DMS53 (cell line): ENCODE measurements at regions not wholly inside any gene's neighbourhood (a gene's known extent, or its start where the extent isn't known, plus 50 kb on each side); places are given as distances from the start of the nearest gene placed in this dataset.
A peak's percentile ranks its signal among the peaks of the same experiment; 100 is the strongest.

ENCODE experiments used
- DNase-seq: peaks from one replicate; lab custom pipeline; 2025; lab: John Stamatoyannopoulos, UW

DNA sequence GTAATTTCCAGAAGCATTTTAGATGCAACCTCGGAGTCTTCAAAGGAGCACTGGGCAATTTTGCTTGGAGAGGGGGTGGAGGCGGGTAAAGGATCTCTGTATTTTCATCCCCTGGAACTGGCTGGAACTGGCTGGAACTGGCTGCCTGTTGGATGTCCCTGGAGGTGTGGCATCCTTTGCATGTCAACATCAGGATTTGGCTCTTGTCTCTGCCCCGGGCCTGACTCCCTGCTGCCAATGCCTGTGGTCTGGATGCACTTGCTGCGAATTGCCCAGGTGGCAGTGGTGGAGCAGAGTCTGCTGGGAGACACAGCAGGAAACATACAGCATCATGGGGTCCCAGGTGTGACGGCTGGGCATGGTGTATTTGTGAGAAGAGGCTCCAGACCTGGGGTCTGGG is 391.3 kb downstream of the GADD45G start:
- peak; percentile 36 for DNase-seq

DNA sequence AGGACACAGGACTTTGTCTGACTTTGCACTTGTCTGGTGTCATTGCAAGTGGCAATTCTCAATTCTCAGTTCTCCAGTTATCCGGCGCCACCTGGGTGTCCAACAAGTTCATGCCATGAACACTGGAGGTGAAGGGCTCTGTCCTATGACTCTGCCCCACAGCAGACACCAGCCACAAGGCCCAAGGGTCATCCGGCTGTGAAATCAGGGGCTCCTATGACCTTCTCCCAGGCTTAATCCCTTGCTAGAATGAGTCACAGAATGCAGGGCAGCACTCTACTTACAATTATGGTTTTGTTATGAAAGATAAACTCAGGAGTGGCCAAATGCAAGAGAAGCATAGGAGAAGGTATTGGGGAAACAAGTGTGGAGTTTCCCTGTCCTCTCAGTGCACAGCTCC is 392.0 kb downstream of the GADD45G start:
- DNase-seq, result peak; percentile 67

DNA sequence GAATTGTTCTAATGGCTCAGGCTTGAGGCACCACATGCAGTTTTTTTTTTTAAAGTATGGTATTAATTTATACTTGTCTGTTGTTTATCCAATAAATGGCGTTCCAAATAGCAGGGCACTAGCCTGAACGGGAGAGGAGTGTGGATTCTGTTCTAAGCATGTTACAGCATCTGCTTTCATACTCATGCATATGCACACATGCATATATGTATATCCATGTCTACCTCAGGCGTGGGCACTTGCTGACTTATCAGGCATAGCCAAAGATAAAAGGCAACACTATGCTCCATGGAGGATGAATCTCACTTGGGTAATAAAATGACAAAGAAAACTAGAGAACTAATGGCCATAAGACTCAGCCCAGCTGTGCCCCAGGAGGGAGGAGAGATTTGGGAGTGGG is 393.8 kb downstream of the GADD45G start:
- DNase-seq, result peak; percentile 6

DNA sequence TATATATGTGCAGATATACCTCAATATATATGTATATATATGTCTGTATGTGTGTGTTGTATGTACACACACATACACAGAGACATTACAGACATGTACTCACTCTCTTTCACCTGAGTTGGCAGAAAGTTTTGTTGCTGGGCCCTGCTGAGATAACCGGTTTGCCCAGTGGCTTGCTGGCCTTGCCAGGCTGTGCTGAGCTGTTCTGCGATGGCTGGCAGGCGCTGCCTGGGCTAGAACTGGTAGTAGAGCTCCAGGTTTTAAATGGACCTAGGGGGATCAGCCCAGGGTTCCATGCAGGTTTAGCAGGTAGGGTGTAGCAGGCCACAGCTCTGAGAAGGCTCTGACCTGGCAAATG is 394.3 kb downstream of the GADD45G start:
- DNase-seq, result peak; percentile 84

DNA sequence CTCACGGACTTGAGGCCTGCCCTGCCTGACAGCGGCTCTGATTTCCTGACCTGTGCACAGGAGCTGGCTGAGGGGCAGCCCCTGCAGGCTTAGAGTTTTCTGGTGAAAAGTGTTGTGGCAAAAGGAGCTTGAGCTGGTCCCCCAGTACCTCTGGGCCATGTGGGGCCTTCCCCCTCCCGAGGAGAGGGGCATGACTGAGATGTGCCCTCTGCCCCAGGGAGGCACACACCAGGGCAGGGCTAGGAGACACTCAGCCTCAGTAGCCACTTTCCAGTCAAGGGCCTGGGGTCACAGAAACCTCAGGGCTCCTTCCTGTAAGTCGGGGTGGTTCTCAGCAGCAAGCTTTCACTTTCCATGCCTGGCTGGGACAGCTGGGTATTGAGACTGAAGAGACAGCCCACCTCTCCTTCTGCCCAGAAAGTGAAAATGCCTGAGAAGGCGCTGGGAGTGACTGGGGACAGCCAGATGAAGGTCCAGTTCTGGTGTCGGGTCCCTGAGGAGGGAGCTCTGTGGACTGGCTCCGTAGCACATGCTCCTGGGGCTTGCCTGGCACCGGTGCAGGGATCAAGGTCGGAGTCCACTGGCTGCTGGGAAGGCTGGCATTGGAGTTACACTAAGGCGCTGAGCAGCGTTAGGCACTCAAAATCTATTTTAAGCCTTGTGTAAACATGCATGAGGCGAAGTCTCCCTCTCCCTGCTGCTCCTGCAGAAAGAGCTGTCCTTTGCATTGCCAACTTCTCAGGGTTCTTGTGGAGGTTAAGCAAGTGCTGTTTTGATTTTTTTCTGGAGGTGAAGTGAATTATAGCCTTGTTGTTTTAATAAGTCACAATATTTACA is 394.9 kb downstream of the GADD45G start:
- DNase-seq, result peak; percentile 94

DNA sequence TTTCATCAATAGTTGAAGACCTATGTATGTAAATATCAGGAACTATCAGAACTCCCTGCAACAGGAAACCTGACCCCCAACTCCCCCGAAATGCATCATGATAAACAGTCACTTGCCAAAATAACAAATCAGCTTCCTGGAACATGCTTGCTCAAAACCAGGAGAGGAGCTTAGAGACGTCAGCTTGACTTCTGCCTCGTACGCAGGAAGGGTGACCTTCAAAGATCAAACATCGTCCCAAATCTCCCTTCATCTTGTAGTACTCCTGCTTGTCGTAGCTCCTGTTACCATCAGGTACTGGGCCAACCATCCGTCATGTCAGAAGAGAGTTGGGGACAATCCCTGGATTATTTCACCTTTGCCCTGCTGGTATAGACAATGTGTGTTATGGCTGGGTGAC is 396.1 kb downstream of the GADD45G start:
- peak; percentile 59 for DNase-seq

DNA sequence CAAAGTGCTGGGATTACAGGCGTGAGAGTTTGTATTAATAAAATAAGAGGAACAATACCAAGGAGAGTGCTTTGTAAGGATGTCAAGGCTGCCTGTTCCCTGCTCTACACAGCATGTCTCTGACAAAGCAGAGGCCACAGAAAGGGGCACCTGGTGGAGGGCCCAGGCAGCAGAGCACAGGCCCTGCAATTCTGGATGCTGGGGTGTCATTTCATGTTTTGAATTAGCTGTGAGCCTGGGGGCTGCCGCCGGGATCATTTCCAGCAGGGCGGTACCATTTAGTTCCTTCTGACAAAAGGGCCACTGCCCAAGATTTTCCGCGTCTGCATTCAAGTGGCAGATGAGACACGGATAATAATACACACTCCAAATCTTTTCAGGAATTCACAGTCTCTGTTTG is 396.9 kb downstream of the GADD45G start:
- peak; percentile 7 for DNase-seq

DNA sequence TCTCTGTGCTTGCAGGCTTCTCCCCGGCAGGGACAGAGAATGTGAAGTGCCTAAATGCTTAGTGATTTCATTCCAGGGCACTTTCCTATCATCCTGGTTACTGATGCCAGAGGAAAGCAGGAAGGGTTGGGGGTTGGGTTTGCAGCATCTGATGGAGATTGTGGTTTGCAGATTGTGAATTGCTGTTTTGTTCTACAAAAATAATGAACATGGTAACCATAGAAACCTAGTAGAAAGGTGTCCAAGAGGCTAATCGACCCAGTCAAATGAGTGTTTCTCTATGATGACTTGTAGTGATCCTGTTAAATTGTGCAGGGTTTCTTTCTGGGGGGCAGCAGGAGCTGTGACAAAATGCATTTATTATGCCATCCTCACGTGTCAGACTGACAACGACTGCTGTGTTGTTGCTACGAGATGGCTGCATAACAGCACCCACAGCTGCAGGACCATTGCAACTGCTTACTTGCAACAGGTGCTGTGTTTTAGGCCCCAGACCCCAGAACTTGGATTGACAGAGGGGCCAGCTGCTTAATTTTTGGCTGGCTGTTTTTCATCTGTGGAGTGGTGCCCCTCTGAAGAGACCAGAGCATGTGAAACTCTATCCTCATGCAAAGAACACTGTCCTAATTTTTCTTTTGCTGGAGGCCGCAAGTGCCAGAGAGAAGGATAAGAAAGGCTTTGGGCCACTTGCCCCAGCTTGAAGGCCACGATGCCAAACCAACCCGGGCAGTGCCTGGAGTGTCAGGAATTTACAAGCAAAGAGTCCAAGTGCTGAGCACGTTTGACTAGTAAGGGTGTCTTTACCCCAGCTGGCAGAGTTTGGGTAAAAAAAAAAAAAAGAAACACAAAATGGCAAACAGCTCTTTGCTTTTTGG is 397.8 kb downstream of the GADD45G start:
- peak; percentile 54 for DNase-seq

DNA sequence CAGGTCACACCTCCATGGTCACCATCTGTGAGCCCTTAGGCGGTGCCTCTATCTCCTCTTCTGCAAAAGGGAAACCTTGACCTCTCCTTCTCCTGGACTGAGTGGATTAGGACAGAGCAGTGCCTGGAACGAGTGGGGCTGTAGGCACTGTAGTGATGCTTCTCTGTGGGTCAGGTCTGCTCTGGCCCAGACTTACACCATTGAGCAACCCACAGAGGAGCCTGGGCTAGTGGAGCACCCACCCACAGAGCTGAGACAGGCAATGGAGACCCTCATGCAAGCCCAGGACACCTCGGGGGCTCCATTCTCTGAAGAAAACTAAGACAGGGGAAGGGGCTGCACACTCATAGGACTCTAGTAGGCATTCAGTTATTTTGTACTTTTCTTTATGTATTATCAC is 400.6 kb downstream of the GADD45G start:
- DNase-seq, result no peak

DNA sequence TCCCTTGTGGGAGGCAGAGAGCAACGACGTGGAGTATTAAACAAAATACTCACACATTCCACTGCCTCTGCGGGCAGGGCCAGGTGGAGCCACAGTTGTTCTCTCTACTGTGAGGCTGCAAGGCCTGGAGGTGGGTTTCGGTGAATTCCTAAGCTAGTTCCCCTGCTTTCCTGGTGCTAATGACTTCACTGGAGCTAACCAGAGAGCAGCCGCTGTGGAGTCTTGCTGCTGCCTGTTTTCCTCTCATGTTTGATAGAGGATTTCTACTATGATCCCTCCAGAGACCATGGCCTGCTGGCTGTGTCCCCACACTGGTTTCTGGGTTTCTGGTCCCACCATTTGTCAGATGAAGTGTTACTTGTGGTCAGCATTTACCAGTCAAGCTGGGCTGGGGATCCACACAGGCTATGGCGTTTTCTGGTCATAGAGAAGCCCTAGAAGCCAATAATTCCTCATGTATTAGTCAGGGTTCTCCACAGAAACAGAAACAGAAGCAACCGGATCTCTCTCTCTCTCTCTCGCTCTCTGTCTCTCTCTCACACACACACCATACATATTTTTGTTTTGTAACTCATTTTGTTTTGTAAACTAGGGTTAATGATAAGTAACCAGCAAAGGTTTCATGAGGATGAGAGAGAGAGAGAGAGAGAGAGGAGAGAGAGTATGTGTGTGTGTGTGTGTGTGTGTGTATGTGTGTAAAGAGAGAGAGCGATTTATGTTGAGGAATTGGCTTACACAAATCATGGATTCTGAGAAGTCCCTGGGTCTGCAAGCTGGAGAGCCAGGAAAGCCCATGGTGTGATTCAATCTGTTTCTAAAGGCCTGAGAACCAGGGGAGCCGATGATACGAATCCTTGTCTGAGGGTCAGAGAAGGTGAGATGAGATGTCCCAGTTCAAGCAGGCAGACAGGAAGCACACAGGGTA is 403.0 kb downstream of the GADD45G start:
- DNase-seq, result peak; percentile 13

DNA sequence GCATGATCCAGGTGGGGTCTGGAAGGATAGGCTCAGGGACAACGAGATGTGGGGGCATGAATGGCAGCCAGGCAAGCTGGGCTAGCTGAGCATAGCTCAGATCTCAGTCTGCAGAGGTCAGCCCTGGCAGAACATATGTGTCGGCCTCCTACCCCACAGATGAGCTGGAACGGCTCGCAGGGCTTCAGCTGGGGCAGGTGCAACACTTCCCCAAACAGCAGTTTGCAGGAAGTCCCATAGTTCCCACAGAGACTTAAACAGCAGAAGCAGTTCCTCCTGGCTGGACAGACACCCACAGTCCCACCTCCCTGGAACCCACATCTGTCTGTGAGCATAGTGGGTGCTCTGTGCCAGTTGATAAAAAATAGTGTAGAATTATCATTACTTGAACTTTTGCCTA is 404.6 kb downstream of the GADD45G start:
- peak; percentile 58 for DNase-seq

DNA sequence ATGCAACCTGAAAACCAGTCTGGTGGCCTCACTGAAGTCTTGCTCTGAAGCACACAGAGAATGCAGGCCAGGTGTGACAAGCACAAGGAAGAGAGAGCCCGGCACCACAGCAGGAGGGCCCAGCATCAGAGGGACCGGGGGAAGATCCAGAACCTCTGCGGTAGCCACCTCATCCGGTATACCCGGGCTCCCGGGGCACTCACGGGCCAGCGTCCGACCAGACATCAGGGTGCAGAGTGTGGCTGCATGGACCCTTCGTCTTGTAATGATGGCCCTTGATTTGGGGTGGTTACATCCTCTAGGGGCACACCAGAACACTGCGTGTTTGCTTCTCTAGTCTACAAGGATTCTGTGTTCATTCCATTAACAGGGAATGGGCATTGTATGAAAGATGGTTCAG is 406.0 kb downstream of the GADD45G start:
- peak; percentile 18 for DNase-seq

DNA sequence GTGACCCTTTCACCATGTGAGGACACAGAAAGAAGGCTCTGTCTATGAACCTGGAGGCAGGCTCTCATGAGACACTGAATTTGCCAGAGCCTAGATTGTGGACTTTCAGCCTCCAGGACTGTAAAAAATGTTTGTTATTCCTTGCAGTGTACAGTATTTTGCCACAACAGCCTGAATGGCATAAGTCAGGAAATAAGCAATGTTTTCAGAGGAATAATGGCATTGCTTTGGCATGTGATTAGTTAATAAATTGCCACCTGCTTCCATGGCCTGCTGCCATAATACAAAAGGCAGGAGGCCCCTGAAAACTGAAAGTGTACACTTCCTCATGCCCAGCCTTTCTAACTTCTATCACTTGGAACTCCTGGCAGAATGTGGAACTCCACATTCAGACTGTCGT is 408.1 kb downstream of the GADD45G start:
- DNase-seq, result peak; percentile 86

DNA sequence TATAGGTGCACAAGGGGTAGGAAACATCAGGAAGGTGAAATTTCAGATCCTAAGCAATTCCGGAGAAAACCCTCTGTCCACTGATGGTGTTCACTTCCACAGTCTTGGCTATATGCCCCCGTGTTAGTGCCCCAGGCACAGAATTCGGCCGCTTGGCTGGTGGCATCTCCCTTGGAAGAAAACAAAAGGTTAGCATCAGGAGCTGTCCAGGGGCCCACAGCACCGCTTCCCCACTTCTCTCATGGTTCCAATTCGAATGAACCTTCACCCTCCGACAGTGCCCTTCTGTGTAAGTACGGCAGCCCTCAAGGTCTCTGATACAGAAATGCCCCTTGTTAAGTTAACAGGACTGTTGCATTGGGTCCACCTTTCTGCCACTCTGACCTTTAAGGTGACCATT is 409.0 kb downstream of the GADD45G start:
- no peak for DNase-seq

DNA sequence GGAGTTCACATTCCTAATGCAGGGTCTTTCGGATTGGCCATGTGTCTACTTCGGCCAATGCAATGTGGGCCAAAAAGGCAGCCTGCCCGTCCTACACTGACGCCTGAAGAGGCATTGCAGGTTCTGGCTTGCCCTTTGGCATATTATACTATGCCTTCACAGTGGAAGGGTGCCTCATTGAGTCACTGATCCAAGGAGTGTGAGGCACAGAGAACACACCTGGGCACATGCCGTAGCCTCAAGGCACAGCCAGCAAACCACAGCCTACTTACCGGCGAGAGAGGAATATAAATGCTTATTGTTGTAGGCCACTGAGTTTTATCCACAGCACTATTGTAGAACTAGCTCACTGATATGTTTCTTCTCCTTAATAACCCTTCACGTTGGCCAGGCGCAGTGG is 409.6 kb downstream of the GADD45G start:
- DNase-seq, result no peak

DNA sequence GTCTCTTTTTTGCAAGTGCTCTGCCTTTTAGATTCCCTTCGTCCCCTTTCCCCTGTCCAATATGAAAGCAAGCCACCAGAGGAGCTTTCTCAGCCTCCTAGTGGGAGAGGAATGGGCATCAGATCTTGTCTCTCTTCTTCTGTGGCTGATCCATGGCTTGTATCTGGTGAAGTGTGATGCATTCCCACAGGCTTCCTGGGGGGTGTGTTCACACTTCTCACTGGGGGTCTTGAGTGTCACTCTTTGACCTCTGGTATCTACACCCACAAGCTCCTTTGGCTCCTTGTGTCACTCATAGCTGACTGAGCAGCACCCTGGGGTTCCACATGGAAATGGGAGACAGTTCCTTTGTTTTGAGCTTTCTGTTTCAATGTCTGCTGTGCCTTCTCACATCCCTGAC is 411.5 kb downstream of the GADD45G start:
- no peak for DNase-seq

DNA sequence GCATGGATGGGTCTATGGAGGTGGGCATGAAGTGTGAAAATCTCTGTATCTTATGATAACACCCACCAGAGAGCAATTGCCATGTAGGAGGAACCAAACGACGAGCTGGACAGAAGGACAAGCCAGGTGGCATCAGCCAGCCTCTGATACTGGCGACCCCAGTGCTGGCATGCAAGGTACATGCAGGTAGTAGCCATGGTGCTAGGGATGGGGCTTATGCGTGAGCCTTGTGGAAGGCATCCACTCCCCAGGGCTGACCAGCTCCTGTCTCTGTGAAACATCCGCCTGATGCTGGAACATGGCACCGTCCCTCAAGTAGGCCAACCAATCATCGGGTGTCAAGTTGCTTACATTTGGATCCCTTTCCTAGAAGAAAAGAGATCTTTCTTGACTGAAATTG is 412.9 kb downstream of the GADD45G start:
- no peak for DNase-seq

DNA sequence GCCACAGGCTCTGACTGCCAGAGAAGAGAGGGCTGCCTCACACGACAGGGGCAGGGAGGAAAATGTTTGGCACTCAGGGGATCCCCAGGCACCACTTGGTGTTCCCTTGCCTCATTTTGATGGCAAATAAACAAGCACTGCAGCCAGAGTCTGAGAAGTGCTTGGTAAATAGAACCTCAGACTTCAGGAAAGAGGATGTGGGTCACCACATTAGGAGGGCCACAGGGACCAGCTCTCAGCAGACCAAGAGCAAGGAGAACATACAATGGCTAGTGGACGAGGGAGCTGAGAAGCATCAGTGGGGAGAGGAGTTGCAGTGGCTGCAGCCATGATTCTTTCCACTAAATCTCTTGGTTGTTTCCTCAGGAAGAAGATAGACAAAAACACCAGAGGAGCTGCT is 413.9 kb downstream of the GADD45G start:
- peak; percentile 67 for DNase-seq

DNA sequence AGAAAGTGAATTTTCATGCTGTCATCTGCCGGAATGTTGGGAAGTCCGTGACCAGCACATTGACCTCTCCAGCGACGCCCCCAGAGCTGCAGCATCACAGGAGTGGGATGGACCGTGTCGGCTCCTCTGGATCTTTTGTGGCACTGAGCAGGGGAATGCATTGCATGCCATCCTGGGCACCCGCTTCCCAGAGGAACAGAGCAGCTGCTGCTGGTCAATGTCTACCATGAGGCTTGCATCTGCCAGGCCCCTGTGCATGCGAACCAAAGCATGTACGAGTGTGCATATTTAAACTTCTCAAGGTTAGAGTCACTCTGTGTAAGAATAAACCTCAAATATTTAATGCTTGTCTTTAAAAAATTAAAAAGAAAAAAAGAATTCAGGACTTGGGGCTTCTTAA is 414.8 kb downstream of the GADD45G start:
- DNase-seq, result no peak

DNA sequence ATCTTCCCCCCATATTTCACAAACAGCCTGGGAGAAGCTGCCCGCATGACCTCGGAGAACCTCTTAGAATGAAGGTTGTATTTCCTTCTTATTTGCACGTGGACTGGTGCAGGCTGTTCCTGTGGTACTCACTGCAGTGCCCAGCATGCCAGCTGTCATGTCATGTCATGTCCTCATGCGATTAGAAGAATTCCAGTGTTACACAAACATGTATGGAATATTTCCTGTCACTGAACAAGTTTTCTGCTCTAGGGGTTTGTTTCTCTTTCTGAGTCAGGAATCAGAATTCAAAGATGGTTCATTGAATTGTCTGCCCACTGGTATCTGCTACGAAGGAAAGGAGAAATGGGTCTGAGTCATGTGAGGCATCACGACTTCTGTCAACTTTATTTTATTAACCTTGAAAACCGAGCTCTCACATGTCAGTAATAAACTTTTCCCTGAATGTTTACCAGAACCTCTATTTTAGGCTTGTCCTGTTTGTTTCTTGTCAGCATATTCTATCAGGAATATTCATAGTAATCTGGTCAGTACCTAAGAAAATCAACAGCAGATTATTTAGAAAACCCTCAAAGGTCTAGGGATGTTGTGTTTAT is 415.6 kb downstream of the GADD45G start:
- DNase-seq, result no peak

DNA sequence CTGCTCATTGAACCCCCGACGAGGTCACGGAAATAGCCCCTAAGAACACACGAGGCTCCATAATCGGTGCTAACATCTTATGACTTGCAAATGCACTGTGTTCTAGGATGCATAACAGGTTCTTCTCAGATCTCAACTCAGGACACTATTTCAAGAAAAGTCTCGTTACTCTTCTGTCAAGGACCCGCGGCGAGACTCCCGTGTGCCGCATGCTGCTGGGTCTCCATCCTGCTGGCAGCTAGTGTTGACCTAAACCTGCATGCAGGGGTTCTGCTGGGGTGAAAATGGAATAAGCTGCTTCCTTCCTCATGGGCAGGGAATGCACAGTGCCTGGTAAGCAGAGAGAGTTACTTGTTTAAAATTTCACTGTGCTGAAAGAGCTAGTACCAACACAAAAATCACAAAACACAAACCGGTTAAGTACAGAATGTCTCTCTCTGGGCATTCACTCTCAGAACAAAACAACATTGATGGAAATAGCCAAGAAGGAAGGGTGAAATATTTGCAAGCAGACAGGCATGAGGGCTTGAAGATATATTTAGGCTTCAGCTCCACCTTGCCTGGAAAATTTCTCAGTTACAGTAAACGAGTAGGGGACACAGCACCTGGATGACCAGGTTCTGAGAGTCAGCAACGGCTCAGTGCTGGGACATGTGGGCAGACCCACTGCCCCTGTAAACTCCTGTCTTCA is 416.5 kb downstream of the GADD45G start:
- no peak for DNase-seq
